Suprapubic skin (tissue), 3 donors: ENCODE measurements at regions not wholly inside any gene's neighbourhood (a gene's known extent, or its start where the extent isn't known, plus 50 kb on each side); places are given as distances from the start of the nearest gene placed in this dataset.

Experiments
- EP300 ChIP-seq: sonication (generic); formaldehyde crosslinking; IDR thresholded peaks from one replicate; pipeline ENCODE4 v1.6.1; 2017; ENCODE audit warnings: antibody characterized with exemption
- POLR2A ChIP-seq, 2 donors: fragments of 450-650 bp; IDR thresholded peaks; one replicate each; pipeline ENCODE4 v1.6.1; 2017; ENCODE audit warnings: antibody characterized with exemption in 2 of 2, mild to moderate bottlenecking in 2 of 2, moderate library complexity in 2 of 2
- TF ChIP-seq, protein P1 (sequence below), 2 donors: fragments of 200-600 bp in 1 of 2; fragments of 450-650 bp in 1 of 2; sonication (generic) in 1 of 2; IDR thresholded peaks; one replicate each; pipeline ENCODE4 v1.5.1; 2016 to 2019; ENCODE audit warnings: antibody characterized with exemption in 2 of 2, mild to moderate bottlenecking in 1 of 2, moderate library complexity in 1 of 2

DNA sequence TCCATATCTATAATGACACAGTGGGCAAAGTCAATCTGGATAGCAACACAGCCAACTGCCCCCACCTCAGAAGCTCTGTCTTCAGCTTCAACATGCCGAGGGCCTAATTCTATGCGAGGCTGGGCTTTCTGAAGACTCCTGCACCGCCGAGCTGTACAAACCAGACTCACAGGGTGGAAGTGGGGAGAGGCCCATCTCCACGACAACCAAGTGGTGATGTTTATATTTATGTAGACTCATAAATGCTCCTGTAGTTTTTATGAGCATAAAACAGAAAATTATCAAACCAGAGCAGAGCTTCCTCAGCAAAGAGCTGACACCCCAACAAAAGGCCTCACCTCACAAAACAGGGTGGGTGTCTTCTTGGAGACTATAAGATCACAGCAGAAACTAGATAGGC, 77.0 kb upstream of the LGALSL start:
- no peak for TF ChIP-seq EP300
- TF ChIP-seq, protein P1, sequence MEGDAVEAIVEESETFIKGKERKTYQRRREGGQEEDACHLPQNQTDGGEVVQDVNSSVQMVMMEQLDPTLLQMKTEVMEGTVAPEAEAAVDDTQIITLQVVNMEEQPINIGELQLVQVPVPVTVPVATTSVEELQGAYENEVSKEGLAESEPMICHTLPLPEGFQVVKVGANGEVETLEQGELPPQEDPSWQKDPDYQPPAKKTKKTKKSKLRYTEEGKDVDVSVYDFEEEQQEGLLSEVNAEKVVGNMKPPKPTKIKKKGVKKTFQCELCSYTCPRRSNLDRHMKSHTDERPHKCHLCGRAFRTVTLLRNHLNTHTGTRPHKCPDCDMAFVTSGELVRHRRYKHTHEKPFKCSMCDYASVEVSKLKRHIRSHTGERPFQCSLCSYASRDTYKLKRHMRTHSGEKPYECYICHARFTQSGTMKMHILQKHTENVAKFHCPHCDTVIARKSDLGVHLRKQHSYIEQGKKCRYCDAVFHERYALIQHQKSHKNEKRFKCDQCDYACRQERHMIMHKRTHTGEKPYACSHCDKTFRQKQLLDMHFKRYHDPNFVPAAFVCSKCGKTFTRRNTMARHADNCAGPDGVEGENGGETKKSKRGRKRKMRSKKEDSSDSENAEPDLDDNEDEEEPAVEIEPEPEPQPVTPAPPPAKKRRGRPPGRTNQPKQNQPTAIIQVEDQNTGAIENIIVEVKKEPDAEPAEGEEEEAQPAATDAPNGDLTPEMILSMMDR (IDR thresholded peaks at IDR 0.05): no peak
- TF ChIP-seq POLR2A (IDR thresholded peaks at IDR 0.05): no peak
